Right lobe of liver (tissue), 4 donors: ENCODE measurements at regions not wholly inside any gene's neighbourhood (a gene's known extent, or its start where the extent isn't known, plus 50 kb on each side); places are given as distances from the start of the nearest gene placed in this dataset.

Experiments
- POLR2A ChIP-seq: fragments of 450-650 bp; IDR thresholded peaks from one replicate; pipeline ENCODE4 v1.6.1; 2017; ENCODE audit warnings: antibody characterized with exemption, mild to moderate bottlenecking
- TF ChIP-seq, protein P1 (sequence below), 4 donors: fragments of 200-600 bp in 3 of 4; fragments of 450-650 bp in 1 of 4; IDR thresholded peaks; one replicate each; pipeline versions ENCODE4 v1.5.1 to v1.8.0; 2016 to 2022; ENCODE audit warnings: antibody characterized with exemption in 4 of 4, mild to moderate bottlenecking in 2 of 4
- donor health status: DM: no; HTN: no; CAD: no.
- donor health status: DM: no; HTN: no; CAD: no.
- donor health status: DM: no; HTN: yes; CAD: no.

DNA sequence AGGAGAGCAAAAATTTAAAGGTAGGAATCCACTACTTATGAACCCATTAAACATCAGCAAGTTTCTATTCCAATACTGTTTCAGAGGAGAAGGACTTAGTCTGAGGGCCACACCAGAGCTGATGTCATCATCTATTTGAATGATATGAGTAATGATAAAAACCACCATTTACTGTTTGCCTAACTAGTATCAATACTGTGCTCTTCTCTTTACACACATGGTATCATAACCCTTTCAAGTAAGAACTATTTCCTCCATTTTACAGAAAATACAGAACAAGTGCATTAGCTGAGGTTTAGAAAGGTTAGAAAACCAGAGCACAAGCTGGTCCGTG is 651.3 kb upstream of the KIRREL3 start:
- TF ChIP-seq, protein P1, sequence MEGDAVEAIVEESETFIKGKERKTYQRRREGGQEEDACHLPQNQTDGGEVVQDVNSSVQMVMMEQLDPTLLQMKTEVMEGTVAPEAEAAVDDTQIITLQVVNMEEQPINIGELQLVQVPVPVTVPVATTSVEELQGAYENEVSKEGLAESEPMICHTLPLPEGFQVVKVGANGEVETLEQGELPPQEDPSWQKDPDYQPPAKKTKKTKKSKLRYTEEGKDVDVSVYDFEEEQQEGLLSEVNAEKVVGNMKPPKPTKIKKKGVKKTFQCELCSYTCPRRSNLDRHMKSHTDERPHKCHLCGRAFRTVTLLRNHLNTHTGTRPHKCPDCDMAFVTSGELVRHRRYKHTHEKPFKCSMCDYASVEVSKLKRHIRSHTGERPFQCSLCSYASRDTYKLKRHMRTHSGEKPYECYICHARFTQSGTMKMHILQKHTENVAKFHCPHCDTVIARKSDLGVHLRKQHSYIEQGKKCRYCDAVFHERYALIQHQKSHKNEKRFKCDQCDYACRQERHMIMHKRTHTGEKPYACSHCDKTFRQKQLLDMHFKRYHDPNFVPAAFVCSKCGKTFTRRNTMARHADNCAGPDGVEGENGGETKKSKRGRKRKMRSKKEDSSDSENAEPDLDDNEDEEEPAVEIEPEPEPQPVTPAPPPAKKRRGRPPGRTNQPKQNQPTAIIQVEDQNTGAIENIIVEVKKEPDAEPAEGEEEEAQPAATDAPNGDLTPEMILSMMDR (IDR thresholded peaks at IDR 0.05), result no peak
- no peak for TF ChIP-seq POLR2A
